Astrocyte of the cerebellum (primary cell): ENCODE measurements at regions not wholly inside any gene's neighbourhood (a gene's known extent, or its start where the extent isn't known, plus 50 kb on each side); places are given as distances from the start of the nearest gene placed in this dataset.

Experiments used
- DNase-seq: peaks from one replicate; pipeline ENCODE4 v3.0.0-alpha.2; 2011; ENCODE audit warnings: low read depth
- H3K4me3 ChIP-seq: 2 replicates; pipeline ENCODE4 v1.5.1; 2011; ENCODE audit warnings: mild to moderate bottlenecking, low read depth, low read length, moderate library complexity
- CTCF ChIP-seq: IDR thresholded peaks from 2 replicates; pipeline ENCODE4 v1.5.1; 2012; ENCODE audit warnings: low read length, low read depth, moderate library complexity, mild to moderate bottlenecking; ENCODE audit errors: missing control alignments
- in situ Hi-C: cut with HindIII; loops from 2 replicates; pipeline ENCODE4 v1.10.0; 2017; ENCODE audit warnings: low sequenced_read_pairs

GRCh38 chr15:46450112-46450809 is 815.4 kb downstream of the SQOR start:
- no peak overlapping the region for H3K4me3 ChIP-seq
- no peak for TF ChIP-seq CTCF

GRCh38 chr15:46450810-46451182 is 816.0 kb downstream of the SQOR start:
- no peak for TF ChIP-seq CTCF
- DNase-seq: no peak
- in situ Hi-C loops: loop anchor here (5.0 kb wide), 1 partner anchor 42 kb away; no protein-coding TSS in a partner anchor
- no peak overlapping the region for H3K4me3 ChIP-seq

More at GRCh38 chr15:46450112-46450809, 815.4 kb downstream of the SQOR start:
- in situ Hi-C loops: loop anchor here (5.0 kb wide), 1 partner anchor 42 kb away; no protein-coding TSS in a partner anchor
- no peak for DNase-seq

- no peak overlapping the region for H3K4me3 ChIP-seq
- no peak for DNase-seq
- TF ChIP-seq CTCF: no peak
- in situ Hi-C loops: loop anchor here (5.0 kb wide), 1 partner anchor 40 kb away; no protein-coding TSS in a partner anchor
Measured at GRCh38 chr15:46452297-46452820, 817.5 kb downstream of the SQOR start.

- H3K4me3 ChIP-seq: no peak overlapping the region
- DNase-seq: no peak
- no peak for TF ChIP-seq CTCF
- in situ Hi-C loops: no loop called here
Measured at GRCh38 chr15:46456456-46456855, 821.6 kb downstream of the SQOR start.

- no peak for DNase-seq
- TF ChIP-seq CTCF: no peak
- in situ Hi-C loops: no loop called here
- no peak overlapping the region for H3K4me3 ChIP-seq
Measured at GRCh38 chr15:46460431-46461094, 825.7 kb downstream of the SQOR start.

GRCh38 chr15:46461416-46461815 is 826.6 kb downstream of the SQOR start:
- in situ Hi-C loops: no loop called here
- no peak overlapping the region for H3K4me3 ChIP-seq
- no peak for TF ChIP-seq CTCF

More at GRCh38 chr15:46461416-46461815, 826.6 kb downstream of the SQOR start:
- DNase-seq: no peak
